Endodermal cell (in vitro differentiated cells): ENCODE measurements at regions not wholly inside any gene's neighbourhood (a gene's known extent, or its start where the extent isn't known, plus 50 kb on each side); places are given as distances from the start of the nearest gene placed in this dataset.

ENCODE experiments used
- DNase-seq: peaks from one replicate; pipeline ENCODE4 v3.0.0-alpha.2; 2017
- H3K27ac ChIP-seq: 2 replicates; pipeline ENCODE4 v1.5.1; 2013; ENCODE audit warnings: mild to moderate bottlenecking, low read depth, low read length, moderate library complexity
- H3K27me3 ChIP-seq: 2 replicates; pipeline ENCODE4 v1.6.1; 2013; ENCODE audit warnings: mild to moderate bottlenecking, low read length, moderate library complexity; ENCODE audit not compliant: insufficient read depth, control insufficient read depth, poor library complexity, severe bottlenecking
- H3K36me3 ChIP-seq: 2 replicates; pipeline ENCODE4 v1.7.0; 2013; ENCODE audit warnings: mild to moderate bottlenecking, low read length, moderate library complexity; ENCODE audit not compliant: control insufficient read depth, insufficient read depth
- H3K4me1 ChIP-seq: one replicate; pipeline ENCODE4 v1.7.0; 2013; ENCODE audit warnings: low read length; ENCODE audit not compliant: control insufficient read depth, insufficient read depth
- H3K4me3 ChIP-seq: 2 replicates; pipeline ENCODE4 v1.5.1; 2013; ENCODE audit warnings: mild to moderate bottlenecking, low read length, moderate library complexity
- H3K9ac ChIP-seq: 2 replicates; pipeline ENCODE4 v1.6.1; 2013; ENCODE audit warnings: mild to moderate bottlenecking, low read length, moderate library complexity; ENCODE audit not compliant: poor library complexity, severe bottlenecking; ENCODE audit errors: extremely low read depth
- H3K9me3 ChIP-seq: 2 replicates; pipeline ENCODE4 v1.6.1; 2013; ENCODE audit warnings: mild to moderate bottlenecking, low read length, moderate library complexity; ENCODE audit not compliant: control insufficient read depth
- H3K27ac Mint-ChIP-seq: 2 replicates; pipeline ENCODE4 v1.8.0; 2020; ENCODE audit warnings: mixed read lengths
- H3K27me3 Mint-ChIP-seq: 2 replicates; pipeline ENCODE4 v1.8.0; 2021; ENCODE audit warnings: mild to moderate bottlenecking, mixed read lengths; ENCODE audit not compliant: insufficient read depth
- H3K36me3 Mint-ChIP-seq: 2 replicates; pipeline ENCODE4 v1.8.0; 2020; ENCODE audit warnings: low read depth, mixed read lengths
- H3K4me1 Mint-ChIP-seq: 2 replicates; pipeline ENCODE4 v1.8.0; 2020; ENCODE audit warnings: mixed read lengths
- H3K4me3 Mint-ChIP-seq: 2 replicates; pipeline ENCODE4 v1.8.0; 2020; ENCODE audit warnings: mild to moderate bottlenecking, moderate library complexity, mixed read lengths
- H3K9me3 Mint-ChIP-seq: 2 replicates; pipeline ENCODE4 v1.8.0; 2020; ENCODE audit warnings: mild to moderate bottlenecking, mixed read lengths
- WGBS, 2 experiments: methylation state at CpG; one replicate each; pipeline versions ENCODE4 v1.1.5 to v1.1.7; 2013; ENCODE audit warnings: missing lambda C conversion rate in 2 of 2, mixed read lengths in 1 of 2; ENCODE audit not compliant: insufficient coverage in 1 of 2, insufficient read length in 1 of 2; 5-methylcytosine and 5-hydroxymethylcytosine counted together
- TF ChIP-seq, protein P1 (sequence below): fragments of 200-600 bp; sonication (generic); conservative IDR thresholded peaks from 2 replicates; pipeline ENCODE4 v1.5.0; 2021; ENCODE audit warnings: antibody characterized with exemption, mild to moderate bottlenecking

DNA sequence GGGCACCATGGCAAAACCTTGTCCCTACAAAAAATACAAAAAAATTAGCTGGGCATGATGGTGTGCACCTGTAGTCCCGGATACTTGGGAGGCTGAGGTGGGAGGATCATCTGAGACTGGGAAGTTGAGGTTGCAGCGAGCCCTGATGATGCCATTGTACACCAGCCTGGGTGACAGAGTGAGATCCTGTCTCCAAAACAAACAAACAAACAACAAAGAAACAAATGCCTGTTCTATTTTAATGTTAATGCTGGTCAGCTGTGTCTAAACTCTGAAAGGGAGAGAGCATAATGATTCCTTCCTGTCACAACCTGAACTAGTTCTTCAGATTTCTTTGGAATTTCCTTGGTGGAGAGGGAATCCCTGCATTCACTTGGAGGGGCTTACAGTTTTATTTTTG lies 413.0 kb upstream of the TBL1XR1 start:
- H3K9ac ChIP-seq: no peak overlapping the region
- Mint-ChIP-seq H3K4me3 (no peak overlapping the region), H3K27ac (peak overlapping the region; percentile 83), H3K9me3 (peaks cover 5% of the 10 kb centered on the region), H3K27me3 (no peaks in the 10 kb centered on the region), H3K4me1 (peaks cover 42% of the 10 kb centered on the region), H3K36me3 (no peaks in the 10 kb centered on the region)
- peak; percentile 43 for DNase-seq
- 50 to 75% methylated on average over 2 of the region's 2 CpGs for WGBS, 2 experiments
- peaks cover 6% of the 10 kb centered on the region for H3K4me1 ChIP-seq
- H3K36me3 ChIP-seq: no peaks in the 10 kb centered on the region
- TF ChIP-seq, protein P1, sequence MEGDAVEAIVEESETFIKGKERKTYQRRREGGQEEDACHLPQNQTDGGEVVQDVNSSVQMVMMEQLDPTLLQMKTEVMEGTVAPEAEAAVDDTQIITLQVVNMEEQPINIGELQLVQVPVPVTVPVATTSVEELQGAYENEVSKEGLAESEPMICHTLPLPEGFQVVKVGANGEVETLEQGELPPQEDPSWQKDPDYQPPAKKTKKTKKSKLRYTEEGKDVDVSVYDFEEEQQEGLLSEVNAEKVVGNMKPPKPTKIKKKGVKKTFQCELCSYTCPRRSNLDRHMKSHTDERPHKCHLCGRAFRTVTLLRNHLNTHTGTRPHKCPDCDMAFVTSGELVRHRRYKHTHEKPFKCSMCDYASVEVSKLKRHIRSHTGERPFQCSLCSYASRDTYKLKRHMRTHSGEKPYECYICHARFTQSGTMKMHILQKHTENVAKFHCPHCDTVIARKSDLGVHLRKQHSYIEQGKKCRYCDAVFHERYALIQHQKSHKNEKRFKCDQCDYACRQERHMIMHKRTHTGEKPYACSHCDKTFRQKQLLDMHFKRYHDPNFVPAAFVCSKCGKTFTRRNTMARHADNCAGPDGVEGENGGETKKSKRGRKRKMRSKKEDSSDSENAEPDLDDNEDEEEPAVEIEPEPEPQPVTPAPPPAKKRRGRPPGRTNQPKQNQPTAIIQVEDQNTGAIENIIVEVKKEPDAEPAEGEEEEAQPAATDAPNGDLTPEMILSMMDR: no peak
- H3K4me3 ChIP-seq: no peak overlapping the region
- H3K27ac ChIP-seq: peak overlapping the region; percentile 35
- H3K9me3 ChIP-seq: peaks cover 14% of the 10 kb centered on the region
- no peaks in the 10 kb centered on the region for H3K27me3 ChIP-seq

DNA sequence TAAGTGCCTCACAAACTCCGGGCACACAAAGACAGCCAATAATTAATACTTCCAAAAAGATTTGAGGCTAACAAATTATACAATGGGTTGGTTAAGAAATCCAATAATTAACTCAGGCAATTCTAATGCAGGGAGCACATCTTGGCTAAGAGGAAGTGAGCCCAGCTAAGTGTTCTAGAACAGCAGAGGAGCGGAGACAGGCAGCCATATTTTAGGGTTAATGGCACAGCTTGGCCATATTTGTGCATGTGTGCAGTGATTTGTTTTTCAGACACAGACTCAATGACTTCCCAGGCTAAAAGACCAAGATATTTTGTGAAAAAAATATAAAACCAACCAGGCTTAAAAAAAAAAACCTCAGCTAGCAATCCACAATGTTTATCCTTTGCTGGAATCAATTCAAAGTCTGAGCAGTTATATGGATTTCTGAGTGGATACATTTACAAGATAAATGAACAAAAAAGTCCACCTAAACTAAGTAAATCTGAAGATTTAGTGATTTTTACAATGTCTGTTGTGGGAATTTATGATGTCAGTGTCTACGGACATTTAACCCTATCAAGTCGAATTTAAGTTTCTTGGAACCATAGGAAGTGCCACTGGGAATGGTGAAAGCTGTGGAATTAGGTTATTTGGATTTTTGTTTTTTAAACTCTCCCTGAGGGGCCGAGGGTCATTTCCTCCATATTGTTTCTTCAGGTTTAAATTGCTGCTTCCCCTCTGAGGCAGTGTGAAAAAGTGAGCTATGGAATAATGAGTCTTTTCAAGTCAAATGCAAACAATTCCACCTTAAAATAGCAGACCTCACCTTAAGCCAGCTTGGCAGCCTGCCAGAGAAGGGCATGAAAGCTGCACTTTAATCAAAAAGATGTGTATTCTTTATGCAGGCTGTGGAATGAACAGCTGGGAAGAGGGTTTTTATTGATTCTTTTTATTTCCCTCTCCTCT lies 413.7 kb upstream of the TBL1XR1 start:
- no peak overlapping the region for H3K4me3 Mint-ChIP-seq
- H3K9me3 ChIP-seq: peaks cover 7% of the 10 kb centered on the region
- peaks cover 6% of the 10 kb centered on the region for H3K4me1 ChIP-seq
- H3K36me3 Mint-ChIP-seq: no peaks in the 10 kb centered on the region
- H3K27ac ChIP-seq: peak overlapping the region; percentile 35
- H3K9me3 Mint-ChIP-seq: no peaks in the 10 kb centered on the region
- H3K36me3 ChIP-seq: no peaks in the 10 kb centered on the region
- H3K4me3 ChIP-seq: no peak overlapping the region
- DNase-seq: no peak
- 82 to 100% methylated on average over 1 to 5 of the region's 5 CpGs for WGBS, 2 experiments
- TF ChIP-seq, protein P1: no peak
- no peak overlapping the region for H3K9ac ChIP-seq
- no peaks in the 10 kb centered on the region for H3K27me3 ChIP-seq
- peak overlapping the region; percentile 83 for H3K27ac Mint-ChIP-seq
- no peaks in the 10 kb centered on the region for H3K27me3 Mint-ChIP-seq
- H3K4me1 Mint-ChIP-seq: peaks cover 42% of the 10 kb centered on the region

DNA sequence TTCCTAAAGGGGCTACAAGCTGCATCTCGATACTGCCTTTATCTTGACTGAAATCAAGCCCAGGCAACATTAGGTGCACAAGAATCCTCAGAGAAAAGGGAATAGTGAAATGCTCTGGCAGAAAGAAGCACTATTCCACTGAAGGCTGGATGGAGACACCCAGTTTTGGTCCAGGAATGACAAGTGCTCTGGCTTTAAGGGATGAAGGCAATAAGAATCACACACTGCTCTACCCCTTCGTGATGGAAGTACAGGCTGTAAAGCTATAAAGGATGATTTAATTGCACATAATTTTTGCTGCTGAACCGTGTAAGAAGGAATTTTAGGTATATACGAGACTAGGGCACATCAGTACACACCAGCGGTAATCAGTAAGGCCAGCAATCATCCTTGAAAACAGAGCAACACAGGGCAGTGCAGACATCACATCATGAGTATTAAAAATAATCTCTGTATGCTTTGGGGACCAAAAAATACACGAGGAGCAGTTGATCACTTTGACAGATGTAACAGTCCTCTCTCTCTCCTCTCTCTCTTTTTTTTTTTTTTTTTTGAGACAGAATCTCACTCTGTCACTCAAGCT lies 414.6 kb upstream of the TBL1XR1 start:
- Mint-ChIP-seq H3K27ac (no peak overlapping the region), H3K9me3 (no peaks in the 10 kb centered on the region), H3K4me1 (peaks cover 42% of the 10 kb centered on the region), H3K27me3 (no peaks in the 10 kb centered on the region), H3K36me3 (no peaks in the 10 kb centered on the region), H3K4me3 (no peak overlapping the region)
- Histone ChIP-seq H3K4me3 (no peak overlapping the region), H3K27me3 (no peaks in the 10 kb centered on the region), H3K9me3 (peaks cover 6% of the 10 kb centered on the region), H3K27ac (no peak overlapping the region), H3K9ac (no peak overlapping the region), H3K4me1 (peaks cover 6% of the 10 kb centered on the region), H3K36me3 (no peaks in the 10 kb centered on the region)
- no peak for DNase-seq
- TF ChIP-seq, protein P1: no peak
- 91 to 92% methylated on average over 6 of the region's 6 CpGs for WGBS, 2 experiments
